Tibial artery (tissue), 4 donors: ENCODE measurements at regions not wholly inside any gene's neighbourhood (a gene's known extent, or its start where the extent isn't known, plus 50 kb on each side); places are given as distances from the start of the nearest gene placed in this dataset.

ENCODE experiments used
- DNase-seq, 2 donors: peaks; one replicate each; pipeline ENCODE4 v3.0.0-alpha.2; 2019
- H3K27ac ChIP-seq, 2 donors: fragments of 200-600 bp; sonication (generic) in 1 of 2; 1 replicate in 1 of 2; 2 replicates in 1 of 2; pipeline ENCODE4 v1.5.1; 2018 to 2019; ENCODE audit warnings: mild to moderate bottlenecking in 1 of 2
- H3K27me3 ChIP-seq, 2 donors: fragments of 200-600 bp; sonication (generic) in 1 of 2; one replicate each; pipeline versions ENCODE4 v1.5.1 to v1.6.0; 2016 to 2019
- H3K36me3 ChIP-seq, 3 donors: fragments of 200-600 bp; sonication (generic) in 2 of 3; one replicate each; pipeline ENCODE4 v1.5.1; 2016 to 2019; ENCODE audit warnings: mild to moderate bottlenecking in 2 of 3
- H3K4me1 ChIP-seq, 4 donors: fragments of 200-600 bp; sonication (generic) in 2 of 4; 1 replicate in 3 of 4; 2 replicates in 1 of 4; pipeline ENCODE4 v1.5.1; 2016 to 2019
- H3K4me3 ChIP-seq, 2 donors: fragments of 200-600 bp; sonication (generic) in 1 of 2; 1 replicate in 1 of 2; 2 replicates in 1 of 2; pipeline ENCODE4 v1.5.1; 2018 to 2019; ENCODE audit warnings: mild to moderate bottlenecking in 2 of 2
- H3K9me3 ChIP-seq, 3 donors: fragments of 200-600 bp; sonication (generic) in 1 of 3; one replicate each; pipeline ENCODE4 v1.5.1; 2016 to 2019
- intact Hi-C: fragments of 100-400 bp; cut with DNase I; formaldehyde crosslinking; loops from one replicate; pipeline ENCODE4 v1.15.0; 2023; ENCODE audit warnings: low total_unique reads
- TF ChIP-seq, protein P1 (sequence below), 2 experiments: fragments of 200-600 bp in 1 of 2; fragments of 450-650 bp in 1 of 2; IDR thresholded peaks; one replicate each; pipeline ENCODE4 v1.5.1; 2017 to 2019; ENCODE audit warnings: antibody characterized with exemption in 2 of 2, mild to moderate bottlenecking in 1 of 2, moderate library complexity in 1 of 2

DNA sequence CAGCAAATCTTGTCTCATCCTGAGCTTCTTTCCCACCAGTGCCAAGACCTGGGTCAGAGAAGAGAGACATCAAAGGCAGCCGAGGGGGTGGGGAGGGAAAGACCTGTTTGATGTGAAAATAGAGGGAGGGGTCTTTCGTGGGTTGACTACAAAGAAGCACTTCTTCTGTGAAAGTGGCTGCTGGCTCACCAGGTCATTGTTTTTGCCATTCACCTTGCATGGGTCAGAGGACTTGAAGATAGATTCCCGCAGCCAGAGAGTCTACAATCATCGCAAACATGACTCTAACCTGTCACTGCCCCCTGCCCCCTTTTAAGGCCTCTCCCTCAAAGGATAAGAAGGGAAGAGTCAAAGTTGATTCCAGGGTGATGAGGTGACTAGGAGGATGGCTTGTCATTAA is 166.1 kb upstream of the BMPER start:
- H3K9me3 ChIP-seq = no peaks in the 10 kb centered on the region
- H3K27me3 ChIP-seq = no peaks in the 10 kb centered on the region
- TF ChIP-seq, protein P1, sequence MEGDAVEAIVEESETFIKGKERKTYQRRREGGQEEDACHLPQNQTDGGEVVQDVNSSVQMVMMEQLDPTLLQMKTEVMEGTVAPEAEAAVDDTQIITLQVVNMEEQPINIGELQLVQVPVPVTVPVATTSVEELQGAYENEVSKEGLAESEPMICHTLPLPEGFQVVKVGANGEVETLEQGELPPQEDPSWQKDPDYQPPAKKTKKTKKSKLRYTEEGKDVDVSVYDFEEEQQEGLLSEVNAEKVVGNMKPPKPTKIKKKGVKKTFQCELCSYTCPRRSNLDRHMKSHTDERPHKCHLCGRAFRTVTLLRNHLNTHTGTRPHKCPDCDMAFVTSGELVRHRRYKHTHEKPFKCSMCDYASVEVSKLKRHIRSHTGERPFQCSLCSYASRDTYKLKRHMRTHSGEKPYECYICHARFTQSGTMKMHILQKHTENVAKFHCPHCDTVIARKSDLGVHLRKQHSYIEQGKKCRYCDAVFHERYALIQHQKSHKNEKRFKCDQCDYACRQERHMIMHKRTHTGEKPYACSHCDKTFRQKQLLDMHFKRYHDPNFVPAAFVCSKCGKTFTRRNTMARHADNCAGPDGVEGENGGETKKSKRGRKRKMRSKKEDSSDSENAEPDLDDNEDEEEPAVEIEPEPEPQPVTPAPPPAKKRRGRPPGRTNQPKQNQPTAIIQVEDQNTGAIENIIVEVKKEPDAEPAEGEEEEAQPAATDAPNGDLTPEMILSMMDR (IDR thresholded peaks at IDR 0.05) = no peak
- no peaks in the 10 kb centered on the region for H3K36me3 ChIP-seq
- H3K4me3 ChIP-seq = no peak overlapping the region
- intact Hi-C loops = no loop called here
- DNase-seq = no peak
- H3K4me1 ChIP-seq = no peaks in the 10 kb centered on the region
- no peak overlapping the region for H3K27ac ChIP-seq

DNA sequence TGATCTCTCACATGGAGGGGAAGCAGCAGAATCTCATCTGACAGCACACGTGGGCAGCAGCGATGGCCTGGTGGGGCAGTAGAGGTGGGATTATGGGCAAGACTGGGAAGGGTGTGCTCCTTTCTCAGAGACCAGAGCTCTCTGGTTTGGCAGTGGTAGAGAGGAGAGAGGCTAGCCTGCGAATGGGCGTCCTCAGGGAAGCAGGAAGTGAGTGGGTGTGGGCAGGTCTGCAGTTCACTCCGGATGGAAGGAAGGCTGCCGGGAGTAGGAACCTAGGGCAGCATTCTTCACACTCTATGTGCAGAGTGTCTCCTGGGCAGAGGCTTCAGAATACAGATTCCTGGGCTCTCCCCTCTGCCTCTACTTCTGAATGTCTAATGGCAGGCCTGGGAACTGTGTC is 162.8 kb upstream of the BMPER start:
- no peak overlapping the region for H3K4me3 ChIP-seq
- H3K4me1 ChIP-seq = no peaks in the 10 kb centered on the region
- intact Hi-C loops = no loop called here
- H3K27me3 ChIP-seq = no peaks in the 10 kb centered on the region
- TF ChIP-seq, protein P1 (IDR thresholded peaks at IDR 0.05) = no peak
- no peak overlapping the region for H3K27ac ChIP-seq
- H3K36me3 ChIP-seq = no peaks in the 10 kb centered on the region
- H3K9me3 ChIP-seq = no peaks in the 10 kb centered on the region
- no peak for DNase-seq

DNA sequence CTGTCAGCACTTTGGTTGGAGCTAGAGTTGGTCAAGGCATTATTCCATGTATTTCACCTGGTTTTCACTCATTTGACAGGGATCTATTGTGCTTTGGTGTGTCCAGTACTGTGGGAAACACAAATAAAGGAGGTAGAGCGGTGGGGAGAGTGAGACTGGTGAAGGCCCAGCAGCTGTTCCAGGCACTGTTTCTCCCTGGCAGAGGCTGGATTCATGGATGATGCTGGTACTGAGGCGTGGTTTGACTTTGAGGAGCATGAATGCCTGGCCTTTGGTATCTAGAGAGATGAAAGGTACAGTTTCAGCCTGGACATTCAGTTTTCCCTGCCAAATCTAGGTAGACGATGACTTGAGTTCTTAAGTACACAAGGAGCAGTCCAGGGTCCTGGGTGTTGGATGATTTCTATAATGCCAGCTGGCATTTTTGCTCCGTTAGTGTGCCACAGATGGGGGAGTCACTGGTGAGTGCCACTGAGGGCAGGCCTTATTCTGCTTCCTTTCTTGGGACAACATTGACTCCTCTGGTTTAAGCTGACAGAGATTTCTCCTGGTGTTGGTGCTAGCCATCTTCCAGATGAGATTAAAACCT is 162.2 kb upstream of the BMPER start:
- no peak overlapping the region for H3K4me3 ChIP-seq
- no peaks in the 10 kb centered on the region for H3K27me3 ChIP-seq
- DNase-seq = no peak
- H3K36me3 ChIP-seq = no peaks in the 10 kb centered on the region
- no peaks in the 10 kb centered on the region for H3K4me1 ChIP-seq
- H3K9me3 ChIP-seq = no peaks in the 10 kb centered on the region
- no peak overlapping the region for H3K27ac ChIP-seq
- TF ChIP-seq, protein P1 (IDR thresholded peaks at IDR 0.05) = no peak
- intact Hi-C loops = no loop called here

DNA sequence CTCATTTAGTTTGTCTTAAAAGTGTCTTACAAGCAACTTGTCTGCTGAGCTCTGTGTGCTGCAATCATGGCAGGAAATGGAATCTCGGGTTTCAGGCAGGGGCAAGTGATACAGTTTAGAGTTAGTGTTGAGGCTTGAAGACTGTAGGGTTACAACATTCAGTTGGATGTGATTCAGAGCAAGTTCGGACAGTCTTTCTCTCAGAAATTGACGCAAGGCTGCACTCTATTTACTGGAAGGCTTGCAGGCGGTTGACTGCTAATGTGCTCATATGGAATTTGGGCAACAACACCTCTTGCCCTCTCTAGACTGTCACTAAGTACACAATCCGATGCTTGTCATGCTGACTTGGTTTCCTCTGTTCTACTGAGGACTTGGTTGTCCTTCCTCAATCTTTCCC is 161.7 kb upstream of the BMPER start:
- Histone ChIP-seq H3K4me1 (no peaks in the 10 kb centered on the region), H3K27me3 (no peaks in the 10 kb centered on the region), H3K4me3 (no peak overlapping the region), H3K36me3 (no peaks in the 10 kb centered on the region), H3K27ac (no peak overlapping the region), H3K9me3 (no peaks in the 10 kb centered on the region)
- no peak for DNase-seq
- intact Hi-C loops = no loop called here
- TF ChIP-seq, protein P1 (IDR thresholded peaks at IDR 0.05) = no peak

DNA sequence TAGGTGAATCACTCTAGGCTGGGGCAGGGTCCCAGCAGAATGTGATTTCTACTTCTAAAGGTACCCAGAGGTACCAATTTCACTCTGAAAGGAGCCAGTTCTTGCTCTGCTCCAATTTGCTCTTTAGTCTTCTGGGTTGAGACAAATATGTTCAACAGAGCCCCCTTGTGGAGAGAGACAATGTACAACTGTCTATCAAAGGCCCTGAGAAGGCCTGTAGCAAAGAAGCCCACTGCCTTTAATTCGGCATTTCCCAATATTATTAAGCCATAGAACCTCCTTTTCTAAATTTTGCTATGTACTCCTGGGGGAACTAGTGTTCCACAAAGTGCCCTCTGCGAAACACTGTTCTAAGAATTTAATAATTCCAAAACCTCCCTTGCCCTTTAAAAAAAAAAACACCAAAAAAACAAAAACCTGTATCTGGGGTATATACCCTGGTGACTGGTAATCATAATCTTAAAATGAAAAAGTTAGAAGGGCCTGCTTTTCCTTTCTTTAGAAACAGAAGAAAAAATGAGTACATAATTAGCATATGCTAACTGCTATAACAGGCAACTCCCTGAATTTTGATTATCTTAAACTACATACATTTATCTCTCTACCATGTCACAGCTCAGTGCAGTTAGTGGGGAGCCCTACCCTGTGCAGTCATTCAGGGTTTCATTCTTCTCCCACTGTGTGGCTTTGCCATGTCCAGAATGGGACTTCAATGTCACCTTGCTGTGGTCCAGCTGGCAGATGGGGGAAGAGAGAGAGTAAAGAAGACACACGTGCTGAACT is 160.9 kb upstream of the BMPER start:
- intact Hi-C loops = no loop called here
- H3K4me1 ChIP-seq = no peaks in the 10 kb centered on the region
- H3K9me3 ChIP-seq = no peaks in the 10 kb centered on the region
- no peaks in the 10 kb centered on the region for H3K36me3 ChIP-seq
- H3K27me3 ChIP-seq = no peaks in the 10 kb centered on the region
- no peak for DNase-seq
- no peak overlapping the region for H3K4me3 ChIP-seq
- TF ChIP-seq, protein P1 (IDR thresholded peaks at IDR 0.05) = peak; percentile 24 to 37
- H3K27ac ChIP-seq = no peak overlapping the region
